NCI-H345 treated with DMSO at 0.1 percent for 48 hours (cell line): ENCODE measurements at regions not wholly inside any gene's neighbourhood (a gene's known extent, or its start where the extent isn't known, plus 50 kb on each side); places are given as distances from the start of the nearest gene placed in this dataset.
"Not testable (repeated sequence)": the region's sequence is repeated elsewhere in the genome, so short reads cannot be mapped to it uniquely, and the experiment has no call there.

Source experiments
- DNase-seq: peaks from one replicate; lab custom pipeline; 2025; ENCODE audit not compliant: unreplicated experiment; lab: John Stamatoyannopoulos, UW

GRCh38 chr7:49438281-49438680 is 335.2 kb upstream of the VWC2 start:
- no peak for DNase-seq

GRCh38 chr7:49443515-49443914 is 329.9 kb upstream of the VWC2 start:
- DNase-seq = no peak

GRCh38 chr7:49453486-49453885 is 320.0 kb upstream of the VWC2 start:
- no peak for DNase-seq

GRCh38 chr7:49479441-49479840 is 294.0 kb upstream of the VWC2 start:
- DNase-seq = no peak

GRCh38 chr7:49479936-49480544 is 293.4 kb upstream of the VWC2 start:
- no peak for DNase-seq

GRCh38 chr7:49481075-49481474 is 292.4 kb upstream of the VWC2 start:
- no peak for DNase-seq

- DNase-seq = no peak
These were observed 290.3 kb upstream of the VWC2 start for GRCh38 chr7:49483142-49483541.

GRCh38 chr7:49486974-49487829 is 286.2 kb upstream of the VWC2 start:
- no peak for DNase-seq

- DNase-seq = no peak
These were observed 285.7 kb upstream of the VWC2 start for GRCh38 chr7:49487830-49488140.

- no peak for DNase-seq
These were observed 284.9 kb upstream of the VWC2 start for GRCh38 chr7:49488573-49488972.

GRCh38 chr7:49497471-49497870 is 276.0 kb upstream of the VWC2 start:
- DNase-seq = no peak

- DNase-seq = no peak
These were observed 272.7 kb upstream of the VWC2 start for GRCh38 chr7:49500741-49501140.

GRCh38 chr7:49507206-49507605 is 266.2 kb upstream of the VWC2 start:
- not testable (repeated sequence) for DNase-seq

GRCh38 chr7:49513911-49514310 is 259.5 kb upstream of the VWC2 start:
- no peak for DNase-seq

- DNase-seq = no peak
These were observed 252.5 kb upstream of the VWC2 start for GRCh38 chr7:49520951-49521350.

- no peak for DNase-seq
These were observed 251.3 kb upstream of the VWC2 start for GRCh38 chr7:49522111-49522510.

GRCh38 chr7:49523870-49524269 is 249.6 kb upstream of the VWC2 start:
- no peak for DNase-seq

- DNase-seq = no peak
These were observed 246.3 kb upstream of the VWC2 start for GRCh38 chr7:49527182-49527581.

- DNase-seq = no peak
These were observed 243.0 kb upstream of the VWC2 start for GRCh38 chr7:49530481-49530880.

- no peak for DNase-seq
These were observed 209.6 kb upstream of the VWC2 start for GRCh38 chr7:49563693-49564378.

- no peak for DNase-seq
These were observed 209.1 kb upstream of the VWC2 start for GRCh38 chr7:49564379-49564714.

- no peak for DNase-seq
These were observed 195.9 kb upstream of the VWC2 start for GRCh38 chr7:49577576-49577975.
